Panc1 (cell line): ENCODE measurements at regions not wholly inside any gene's neighbourhood (a gene's known extent, or its start where the extent isn't known, plus 50 kb on each side); places are given as distances from the start of the nearest gene placed in this dataset.

Experiments
- POLR2AphosphoS5 ChIP-seq: IDR thresholded peaks from 2 replicates; pipeline ENCODE4 v1.6.1; 2012; ENCODE audit warnings: mild to moderate bottlenecking, low read depth, low read length, moderate library complexity
- SIN3A ChIP-seq: IDR thresholded peaks from 2 replicates; pipeline ENCODE4 v1.6.1; 2012; ENCODE audit warnings: low read depth, mild to moderate bottlenecking, low read length, moderate library complexity, borderline replicate concordance; ENCODE audit not compliant: insufficient read depth
- TCF7L2 ChIP-seq: IDR thresholded peaks from 2 replicates; pipeline ENCODE4 v1.6.1; 2011; ENCODE audit warnings: mild to moderate bottlenecking, low read depth, low read length, inconsistent platforms
- TF ChIP-seq, protein P1 (sequence below): fragments of 450-650 bp; IDR thresholded peaks from 2 replicates; pipeline ENCODE4 v1.5.1; 2017; ENCODE audit warnings: mild to moderate bottlenecking
- TF ChIP-seq, protein P2 (sequence below), 2 experiments: IDR thresholded peaks; 2 replicates each; pipeline ENCODE4 v1.6.1; 2011 to 2012; ENCODE audit warnings: low read depth in 2 of 2, control low read depth in 1 of 2, low read length in 1 of 2, mild to moderate bottlenecking in 1 of 2, moderate library complexity in 1 of 2; ENCODE audit not compliant: insufficient read depth in 1 of 2

DNA sequence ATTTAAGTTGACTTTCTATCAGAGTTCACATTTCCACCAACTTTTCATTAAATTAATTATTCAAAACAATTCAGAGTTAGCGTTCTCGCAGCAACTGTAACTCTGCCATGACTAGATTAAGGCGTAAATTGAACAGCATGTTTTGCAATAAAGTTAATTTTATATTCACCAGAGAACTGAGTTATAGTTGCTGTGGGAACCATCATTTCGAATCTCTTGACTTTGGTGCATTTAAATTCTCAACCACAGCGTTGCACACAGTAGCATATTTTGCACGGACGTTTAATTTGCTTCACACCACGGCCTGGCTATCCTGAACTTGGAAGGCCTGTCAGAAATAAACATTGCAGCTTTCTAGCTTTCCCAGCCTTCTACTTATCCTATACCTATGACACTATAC, 144.3 kb upstream of the WWC1 start:
- TF ChIP-seq, protein P1, sequence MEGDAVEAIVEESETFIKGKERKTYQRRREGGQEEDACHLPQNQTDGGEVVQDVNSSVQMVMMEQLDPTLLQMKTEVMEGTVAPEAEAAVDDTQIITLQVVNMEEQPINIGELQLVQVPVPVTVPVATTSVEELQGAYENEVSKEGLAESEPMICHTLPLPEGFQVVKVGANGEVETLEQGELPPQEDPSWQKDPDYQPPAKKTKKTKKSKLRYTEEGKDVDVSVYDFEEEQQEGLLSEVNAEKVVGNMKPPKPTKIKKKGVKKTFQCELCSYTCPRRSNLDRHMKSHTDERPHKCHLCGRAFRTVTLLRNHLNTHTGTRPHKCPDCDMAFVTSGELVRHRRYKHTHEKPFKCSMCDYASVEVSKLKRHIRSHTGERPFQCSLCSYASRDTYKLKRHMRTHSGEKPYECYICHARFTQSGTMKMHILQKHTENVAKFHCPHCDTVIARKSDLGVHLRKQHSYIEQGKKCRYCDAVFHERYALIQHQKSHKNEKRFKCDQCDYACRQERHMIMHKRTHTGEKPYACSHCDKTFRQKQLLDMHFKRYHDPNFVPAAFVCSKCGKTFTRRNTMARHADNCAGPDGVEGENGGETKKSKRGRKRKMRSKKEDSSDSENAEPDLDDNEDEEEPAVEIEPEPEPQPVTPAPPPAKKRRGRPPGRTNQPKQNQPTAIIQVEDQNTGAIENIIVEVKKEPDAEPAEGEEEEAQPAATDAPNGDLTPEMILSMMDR: no peak
- TF ChIP-seq, protein P2, sequence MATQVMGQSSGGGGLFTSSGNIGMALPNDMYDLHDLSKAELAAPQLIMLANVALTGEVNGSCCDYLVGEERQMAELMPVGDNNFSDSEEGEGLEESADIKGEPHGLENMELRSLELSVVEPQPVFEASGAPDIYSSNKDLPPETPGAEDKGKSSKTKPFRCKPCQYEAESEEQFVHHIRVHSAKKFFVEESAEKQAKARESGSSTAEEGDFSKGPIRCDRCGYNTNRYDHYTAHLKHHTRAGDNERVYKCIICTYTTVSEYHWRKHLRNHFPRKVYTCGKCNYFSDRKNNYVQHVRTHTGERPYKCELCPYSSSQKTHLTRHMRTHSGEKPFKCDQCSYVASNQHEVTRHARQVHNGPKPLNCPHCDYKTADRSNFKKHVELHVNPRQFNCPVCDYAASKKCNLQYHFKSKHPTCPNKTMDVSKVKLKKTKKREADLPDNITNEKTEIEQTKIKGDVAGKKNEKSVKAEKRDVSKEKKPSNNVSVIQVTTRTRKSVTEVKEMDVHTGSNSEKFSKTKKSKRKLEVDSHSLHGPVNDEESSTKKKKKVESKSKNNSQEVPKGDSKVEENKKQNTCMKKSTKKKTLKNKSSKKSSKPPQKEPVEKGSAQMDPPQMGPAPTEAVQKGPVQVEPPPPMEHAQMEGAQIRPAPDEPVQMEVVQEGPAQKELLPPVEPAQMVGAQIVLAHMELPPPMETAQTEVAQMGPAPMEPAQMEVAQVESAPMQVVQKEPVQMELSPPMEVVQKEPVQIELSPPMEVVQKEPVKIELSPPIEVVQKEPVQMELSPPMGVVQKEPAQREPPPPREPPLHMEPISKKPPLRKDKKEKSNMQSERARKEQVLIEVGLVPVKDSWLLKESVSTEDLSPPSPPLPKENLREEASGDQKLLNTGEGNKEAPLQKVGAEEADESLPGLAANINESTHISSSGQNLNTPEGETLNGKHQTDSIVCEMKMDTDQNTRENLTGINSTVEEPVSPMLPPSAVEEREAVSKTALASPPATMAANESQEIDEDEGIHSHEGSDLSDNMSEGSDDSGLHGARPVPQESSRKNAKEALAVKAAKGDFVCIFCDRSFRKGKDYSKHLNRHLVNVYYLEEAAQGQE (IDR thresholded peaks at IDR 0.05; ENCODE audit: insufficient read depth in 1 of 2, low read depth in 2 of 2, low read length in 1 of 2): no peak
- TF ChIP-seq SIN3A (no peak), TCF7L2 (no peak), POLR2AphosphoS5 (no peak)
